Heart left ventricle (tissue), 13 donors: ENCODE measurements at regions not wholly inside any gene's neighbourhood (a gene's known extent, or its start where the extent isn't known, plus 50 kb on each side); places are given as distances from the start of the nearest gene placed in this dataset.

Experiments used
- POLR2A ChIP-seq, 2 donors: fragments of 450-650 bp; IDR thresholded peaks; one replicate each; pipeline ENCODE4 v1.6.1; 2017; ENCODE audit warnings: antibody characterized with exemption in 2 of 2, mild to moderate bottlenecking in 2 of 2, moderate library complexity in 2 of 2
- TF ChIP-seq, protein P1 (sequence below), 12 donors: fragments of 200-600 bp; sonication (generic) in 4 of 12; IDR thresholded peaks; one replicate each; pipeline versions ENCODE4 v1.5.0 to v1.8.0; 2018 to 2022; ENCODE audit warnings: antibody characterized with exemption in 12 of 12, mild to moderate bottlenecking in 5 of 12
- donor health status: ischemic (EF 13 %, LVEDD 7.1; RV severe dilation, severe dysfunction).
- donor health status: DM: no; HTN: yes; CAD: no.
- donor health status: DM: no; HTN: no; CAD: no.
- donor health status: ischemic (EF 25% LVEDD 6.9; RV normal size, moderate dysfunction).
- donor health status: ischemic (EF 25% LVEDD 5.7; RV mildly dilated, moderate dysfunction).
- donor health status: ischemic (EF 35%, LVEDD 5.7; RV mildly dilated, moderate dysfunction).
- donor health status: nonischemic (EF 11% LVEDD 7.7; RV severe dilation, severe dysfunction).
- donor health status: DM: yes; HTN: yes; CAD: no.
- donor health status: PGD.
- donor health status: ischemic (EF 29% LVEDD 5.4; RV normal size, mild dysfunction).
- donor health status: nonischemic (EF 23%, LVEDD 6.1; RV moderate dilation, normal function).

DNA sequence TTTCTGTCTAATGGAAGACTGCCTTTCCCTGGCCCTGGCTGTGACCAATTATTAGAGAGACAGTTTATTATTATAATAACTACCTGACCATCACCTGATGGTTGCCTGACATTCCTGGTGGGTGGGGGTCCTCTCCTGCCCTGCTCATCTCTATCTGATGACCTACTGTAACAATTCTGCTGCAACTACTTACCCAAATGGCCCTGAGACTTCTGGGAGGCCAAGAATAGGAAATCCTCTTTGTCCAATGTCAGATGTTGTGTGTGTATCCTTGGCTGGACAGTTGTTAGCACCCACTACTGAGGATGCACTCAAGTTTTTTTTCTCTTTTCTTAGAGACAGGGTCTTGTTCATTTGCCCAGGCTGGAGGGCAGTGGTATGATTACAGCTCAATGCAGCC, 110.3 kb downstream of the DDX1 start:
- TF ChIP-seq, protein P1, sequence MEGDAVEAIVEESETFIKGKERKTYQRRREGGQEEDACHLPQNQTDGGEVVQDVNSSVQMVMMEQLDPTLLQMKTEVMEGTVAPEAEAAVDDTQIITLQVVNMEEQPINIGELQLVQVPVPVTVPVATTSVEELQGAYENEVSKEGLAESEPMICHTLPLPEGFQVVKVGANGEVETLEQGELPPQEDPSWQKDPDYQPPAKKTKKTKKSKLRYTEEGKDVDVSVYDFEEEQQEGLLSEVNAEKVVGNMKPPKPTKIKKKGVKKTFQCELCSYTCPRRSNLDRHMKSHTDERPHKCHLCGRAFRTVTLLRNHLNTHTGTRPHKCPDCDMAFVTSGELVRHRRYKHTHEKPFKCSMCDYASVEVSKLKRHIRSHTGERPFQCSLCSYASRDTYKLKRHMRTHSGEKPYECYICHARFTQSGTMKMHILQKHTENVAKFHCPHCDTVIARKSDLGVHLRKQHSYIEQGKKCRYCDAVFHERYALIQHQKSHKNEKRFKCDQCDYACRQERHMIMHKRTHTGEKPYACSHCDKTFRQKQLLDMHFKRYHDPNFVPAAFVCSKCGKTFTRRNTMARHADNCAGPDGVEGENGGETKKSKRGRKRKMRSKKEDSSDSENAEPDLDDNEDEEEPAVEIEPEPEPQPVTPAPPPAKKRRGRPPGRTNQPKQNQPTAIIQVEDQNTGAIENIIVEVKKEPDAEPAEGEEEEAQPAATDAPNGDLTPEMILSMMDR (IDR thresholded peaks at IDR 0.05), result no peak
- TF ChIP-seq POLR2A (IDR thresholded peaks at IDR 0.05), result no peak
